Activated T-cell treated with anti-CD3 and anti-CD28 coated beads, Interleukin-2, amount 50 U/mL, for 72 hours (primary cell): ENCODE measurements at regions not wholly inside any gene's neighbourhood (a gene's known extent, or its start where the extent isn't known, plus 50 kb on each side); places are given as distances from the start of the nearest gene placed in this dataset.
"Not testable (repeated sequence)": the region's sequence is repeated elsewhere in the genome, so short reads cannot be mapped to it uniquely, and the experiment has no call there.

Experiments
- ATAC-seq, 2 donors: fragments of 150-1000 bp; cut with Tn5 transposase; replicated peaks in 1 of 2; 2 replicates each; pipeline ENCODE4 v1.10.0; 2021; ENCODE audit warnings: moderate library complexity in 2 of 2, mild to moderate bottlenecking in 1 of 2
- DNase-seq, 2 donors: peaks; one replicate each; pipeline ENCODE4 v3.0.0; 2021 to 2022; ENCODE audit warnings: mixed read lengths in 1 of 2
- H3K27ac Mint-ChIP-seq: one replicate; pipeline ENCODE4 v1.8.0; 2022; ENCODE audit warnings: mild to moderate bottlenecking, moderate library complexity, mixed read lengths
- H3K27me3 Mint-ChIP-seq: one replicate; pipeline ENCODE4 v1.8.0; 2022; ENCODE audit warnings: low read depth, mixed read lengths
- H3K36me3 Mint-ChIP-seq, 2 donors: one replicate each; pipeline ENCODE4 v1.8.0; 2022; ENCODE audit warnings: mixed read lengths in 2 of 2, mild to moderate bottlenecking in 1 of 2; ENCODE audit not compliant: insufficient read depth in 2 of 2
- H3K4me1 Mint-ChIP-seq: one replicate; pipeline ENCODE4 v1.8.0; 2022; ENCODE audit warnings: low read depth, mixed read lengths
- H3K4me3 Mint-ChIP-seq, 2 donors: one replicate each; pipeline ENCODE4 v1.8.0; 2022; ENCODE audit warnings: mild to moderate bottlenecking in 2 of 2, mixed read lengths in 2 of 2, moderate library complexity in 2 of 2
- H3K9me3 Mint-ChIP-seq, 2 donors: one replicate each; pipeline ENCODE4 v1.8.0; 2022; ENCODE audit warnings: mixed read lengths in 2 of 2

DNA sequence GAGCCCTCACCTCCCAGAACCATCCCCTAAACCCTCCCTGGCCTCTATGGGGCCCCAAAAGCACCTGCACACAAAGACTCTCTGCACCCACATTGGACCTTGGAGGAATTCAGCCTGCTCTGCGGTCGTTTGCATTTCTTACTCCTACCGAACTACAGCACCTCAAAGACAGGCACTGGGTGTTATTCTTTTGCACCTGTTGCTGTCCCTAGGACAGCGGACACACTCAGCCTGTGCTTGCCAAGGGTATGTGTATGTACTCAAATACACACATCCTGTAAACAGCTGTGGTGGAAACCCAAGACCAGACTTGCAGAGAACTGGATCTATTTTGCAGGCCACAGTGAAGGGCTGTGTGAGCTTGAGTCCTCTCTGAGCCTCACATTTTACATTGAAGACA, 54.2 kb upstream of the LGALS9B start:
- DNase-seq, ATAC-seq, H3K36me3 Mint-ChIP-seq, H3K9me3 Mint-ChIP-seq, H3K4me1 Mint-ChIP-seq, H3K4me3 Mint-ChIP-seq, H3K27me3 Mint-ChIP-seq, H3K27ac Mint-ChIP-seq: not testable (repeated sequence)

- H3K4me1 Mint-ChIP-seq, H3K27ac Mint-ChIP-seq, H3K36me3 Mint-ChIP-seq, H3K4me3 Mint-ChIP-seq, H3K27me3 Mint-ChIP-seq, H3K9me3 Mint-ChIP-seq, DNase-seq, ATAC-seq: not testable (repeated sequence)
These were observed 51.1 kb upstream of the LGALS9B start for GRCh38 chr17:20518462-20518861.

GRCh38 chr17:20517392-20517791, 50.1 kb upstream of the LGALS9B start:
- ATAC-seq: peak in 1 of 2 donors; percentile 84
- H3K27ac Mint-ChIP-seq, H3K4me1 Mint-ChIP-seq, H3K9me3 Mint-ChIP-seq, H3K36me3 Mint-ChIP-seq, H3K27me3 Mint-ChIP-seq: not testable (repeated sequence)
- peak in 1 of 2 donors; percentile 8 for DNase-seq
- H3K4me3 Mint-ChIP-seq: peak overlapping the region in 1 of 2 donors; percentile 40
